HEK293 (cell line): ENCODE measurements at regions not wholly inside any gene's neighbourhood (a gene's known extent, or its start where the extent isn't known, plus 50 kb on each side); places are given as distances from the start of the nearest gene placed in this dataset.

Experiments
- CTCF ChIP-seq: fragments of 450-650 bp; formaldehyde crosslinking; IDR thresholded peaks from 2 replicates; pipeline ENCODE4 v1.5.1; 2016; ENCODE audit warnings: missing biosample characterization, missing genetic modification characterization
- GLIS2 ChIP-seq: fragments of 450-650 bp; formaldehyde crosslinking; IDR thresholded peaks from 2 replicates; pipeline ENCODE4 v1.5.1; 2016; ENCODE audit warnings: missing biosample characterization, missing genetic modification characterization
- PRDM6 ChIP-seq: fragments of 450-650 bp; formaldehyde crosslinking; IDR thresholded peaks from 2 replicates; pipeline ENCODE4 v1.5.1; 2017; ENCODE audit warnings: missing biosample characterization, missing genetic modification characterization
- REPIN1 ChIP-seq: fragments of 450-650 bp; formaldehyde crosslinking; IDR thresholded peaks from 2 replicates; pipeline ENCODE4 v1.5.1; 2017; ENCODE audit warnings: missing biosample characterization, missing genetic modification characterization, low read depth
- SALL2 ChIP-seq: fragments of 450-650 bp; formaldehyde crosslinking; IDR thresholded peaks from 2 replicates; pipeline ENCODE4 v1.5.0; 2017; ENCODE audit warnings: missing biosample characterization, mild to moderate bottlenecking, missing genetic modification characterization, borderline replicate concordance
- SETDB1 ChIP-seq: IDR thresholded peaks from one replicate; pipeline ENCODE4 v1.6.1; 2017; ENCODE audit warnings: mild to moderate bottlenecking, low read length, moderate library complexity, mixed read lengths; ENCODE audit not compliant: insufficient read length
- TCF7L2 ChIP-seq: IDR thresholded peaks from 2 replicates; pipeline ENCODE4 v1.6.1; 2011; ENCODE audit warnings: low read depth, mild to moderate bottlenecking, inconsistent platforms, low read length, moderate library complexity, borderline replicate concordance
- ZBTB1 ChIP-seq: fragments of 450-650 bp; formaldehyde crosslinking; IDR thresholded peaks from 2 replicates; pipeline ENCODE4 v1.5.1; 2016; ENCODE audit warnings: missing biosample characterization, missing genetic modification characterization
- ZBTB17 ChIP-seq: fragments of 450-650 bp; formaldehyde crosslinking; IDR thresholded peaks from 2 replicates; pipeline ENCODE4 v1.5.1; 2016; ENCODE audit warnings: missing biosample characterization, missing genetic modification characterization
- ZBTB49 ChIP-seq: fragments of 450-650 bp; formaldehyde crosslinking; IDR thresholded peaks from 2 replicates; pipeline ENCODE4 v1.5.1; 2016; ENCODE audit warnings: missing biosample characterization, missing genetic modification characterization, low read depth
- ZNF146 ChIP-seq: fragments of 450-650 bp; formaldehyde crosslinking; IDR thresholded peaks from 2 replicates; pipeline ENCODE4 v1.5.1; 2016; ENCODE audit warnings: missing biosample characterization, missing genetic modification characterization
- ZNF184 ChIP-seq: fragments of 450-650 bp; IDR thresholded peaks from 2 replicates; pipeline ENCODE4 v1.5.1; 2018; ENCODE audit warnings: missing biosample characterization, mild to moderate bottlenecking, missing genetic modification characterization
- ZNF223 ChIP-seq: fragments of 450-650 bp; formaldehyde crosslinking; IDR thresholded peaks from 2 replicates; pipeline ENCODE4 v1.5.1; 2016; ENCODE audit warnings: missing biosample characterization, missing genetic modification characterization
- ZNF37A ChIP-seq: fragments of 450-650 bp; IDR thresholded peaks from 2 replicates; pipeline ENCODE4 v1.5.1; 2018; ENCODE audit warnings: missing biosample characterization, missing genetic modification characterization

GRCh38 chr1:59083946-59084865 is 212.7 kb upstream of the FGGY start:
- TF ChIP-seq CTCF (tag by site-specific recombination) (no peak), ZNF184 (tag by site-specific recombination) (no peak), SALL2 (tag by site-specific recombination) (no peak), TCF7L2 (no peak), ZBTB49 (tag by site-specific recombination) (no peak), ZBTB1 (no peak), ZNF223 (tag by site-specific recombination) (no peak), ZNF146 (no peak), ZNF37A (tag by site-specific recombination) (no peak), GLIS2 (no peak), PRDM6 (tag by site-specific recombination) (no peak), SETDB1 (no peak), ZBTB17 (tag by site-specific recombination) (no peak), REPIN1 (no peak)
